Astrocyte (in vitro differentiated cells and primary cell): ENCODE measurements at regions not wholly inside any gene's neighbourhood (a gene's known extent, or its start where the extent isn't known, plus 50 kb on each side); places are given as distances from the start of the nearest gene placed in this dataset.

Experiments used
- EZH2 ChIP-seq: IDR thresholded peaks from 2 replicates; pipeline ENCODE4 v1.6.1; 2012; ENCODE audit warnings: mild to moderate bottlenecking, low read length, inconsistent platforms; ENCODE audit not compliant: insufficient read depth
- TF ChIP-seq, protein P1 (sequence below): IDR thresholded peaks from 2 replicates; pipeline ENCODE4 v1.5.1; 2011; ENCODE audit warnings: low read depth, mild to moderate bottlenecking, inconsistent platforms, low read length, moderate library complexity; ENCODE audit not compliant: insufficient read depth

DNA sequence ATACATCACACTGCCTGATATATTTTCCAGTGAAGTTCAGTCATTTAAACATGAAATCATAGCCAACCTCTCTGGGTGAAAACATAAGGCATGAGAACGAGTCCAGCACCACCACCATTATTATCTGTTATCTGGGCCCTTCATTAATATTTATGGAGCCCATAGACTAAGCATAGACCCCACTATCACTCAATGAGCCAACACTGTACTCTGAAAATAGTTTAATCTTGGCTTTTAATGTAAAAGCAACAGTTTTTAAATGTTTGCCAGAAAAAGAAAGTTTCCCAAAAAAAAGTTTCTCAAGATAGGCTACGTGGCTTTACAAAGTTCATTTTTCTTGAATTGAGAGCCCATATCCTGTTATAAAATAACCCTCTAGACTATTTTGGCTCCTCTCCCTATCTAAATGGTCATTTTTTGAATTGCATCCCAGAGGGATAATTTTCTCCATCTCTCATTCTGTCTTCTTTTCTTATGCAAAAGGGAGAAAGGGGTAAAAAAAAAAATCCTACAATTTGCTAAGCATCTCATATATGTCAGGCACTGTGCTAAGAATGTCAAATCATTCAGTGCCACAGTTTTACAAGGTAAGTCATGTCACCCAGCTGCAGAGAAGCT lies 66.1 kb downstream of the FZD1 start:
- TF ChIP-seq, protein P1, sequence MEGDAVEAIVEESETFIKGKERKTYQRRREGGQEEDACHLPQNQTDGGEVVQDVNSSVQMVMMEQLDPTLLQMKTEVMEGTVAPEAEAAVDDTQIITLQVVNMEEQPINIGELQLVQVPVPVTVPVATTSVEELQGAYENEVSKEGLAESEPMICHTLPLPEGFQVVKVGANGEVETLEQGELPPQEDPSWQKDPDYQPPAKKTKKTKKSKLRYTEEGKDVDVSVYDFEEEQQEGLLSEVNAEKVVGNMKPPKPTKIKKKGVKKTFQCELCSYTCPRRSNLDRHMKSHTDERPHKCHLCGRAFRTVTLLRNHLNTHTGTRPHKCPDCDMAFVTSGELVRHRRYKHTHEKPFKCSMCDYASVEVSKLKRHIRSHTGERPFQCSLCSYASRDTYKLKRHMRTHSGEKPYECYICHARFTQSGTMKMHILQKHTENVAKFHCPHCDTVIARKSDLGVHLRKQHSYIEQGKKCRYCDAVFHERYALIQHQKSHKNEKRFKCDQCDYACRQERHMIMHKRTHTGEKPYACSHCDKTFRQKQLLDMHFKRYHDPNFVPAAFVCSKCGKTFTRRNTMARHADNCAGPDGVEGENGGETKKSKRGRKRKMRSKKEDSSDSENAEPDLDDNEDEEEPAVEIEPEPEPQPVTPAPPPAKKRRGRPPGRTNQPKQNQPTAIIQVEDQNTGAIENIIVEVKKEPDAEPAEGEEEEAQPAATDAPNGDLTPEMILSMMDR, result no peak
- TF ChIP-seq EZH2, result no peak
